HCT116 (cell line): ENCODE measurements at regions not wholly inside any gene's neighbourhood (a gene's known extent, or its start where the extent isn't known, plus 50 kb on each side); places are given as distances from the start of the nearest gene placed in this dataset.

Experiments
- ATAC-seq: fragments of 200-7000 bp; cut with Tn5 transposase; 2 replicates; pipeline ENCODE4 v1.9.1; 2020; ENCODE audit warnings: mild to moderate bottlenecking, moderate library complexity
- BruUV-seq: library from RNA; stranded (reverse); fragments of 400-500 nt; replicated peaks from 2 replicates; lab custom pipeline; 2021; lab: Mats Ljungman, UMichigan
- CTCF ChIA-PET: fragments of 300-600 bp; sonication (Branson Sonifier 250); formaldehyde crosslinking; loops from one replicate; lab custom pipeline; 2021; ENCODE audit warnings: antibody characterized with exemption; lab: Charles Lee
- POLR2A ChIA-PET: fragments of 300-600, 350-600 bp; sonication (Branson Sonifier 250); formaldehyde crosslinking; loops from one replicate; lab custom pipeline; 2021; ENCODE audit warnings: antibody characterized with exemption; lab: Charles Lee
- RAD21 ChIA-PET, 2 experiments: fragments of 300-600 bp; sonication (Branson Sonifier 250); formaldehyde crosslinking; loops; one replicate each; lab custom pipeline; 2023; ENCODE audit warnings: low total read pairs in 2 of 2; ENCODE audit not compliant: uncharacterized antibody in 2 of 2, unreplicated experiment in 2 of 2, low non-redundant PET in 1 of 2; lab: Charles Lee
- DNase-seq: peaks from one replicate; pipeline ENCODE4 v3.0.0-alpha.2; 2010; ENCODE audit warnings: low read depth, low spot score
- H2AFZ ChIP-seq: fragments of 200-600 bp; shearing (Covaris generic), sonication (generic); 2 replicates; pipeline ENCODE4 v1.6.1; 2017; ENCODE audit warnings: low read depth, mixed run types, mixed read lengths, antibody characterized with exemption, low read length; ENCODE audit not compliant: poor library complexity, severe bottlenecking
- H3K27ac ChIP-seq: 2 replicates; pipeline ENCODE4 v1.5.1; 2012; ENCODE audit warnings: low read depth, low read length
- H3K27me3 ChIP-seq: fragments of 200-600 bp; sonication (generic); 2 replicates; pipeline ENCODE4 v1.6.1; 2016; ENCODE audit warnings: mixed run types, low read length, mixed read lengths; ENCODE audit not compliant: insufficient read depth
- H3K36me3 ChIP-seq, 2 experiments: fragments of 200-500 bp in 1 of 2; fragments of 200-600 bp in 1 of 2; sonication (Bioruptor generic) in 1 of 2; sonication (generic) in 1 of 2; 2 replicates each; pipeline versions ENCODE4 v1.5.1 to v1.6.1; 2014 to 2016; ENCODE audit warnings: low read length in 2 of 2, inconsistent platforms in 1 of 2, mixed read lengths in 1 of 2, mixed run types in 1 of 2; ENCODE audit not compliant: insufficient read depth in 2 of 2, control insufficient read depth in 1 of 2
- H3K4me1 ChIP-seq, 2 experiments: fragments of 200-600 bp in 1 of 2; sonication (generic) in 1 of 2; 2 replicates each; pipeline versions ENCODE4 v1.5.1 to v1.6.1; 2012 to 2017; ENCODE audit warnings: low read length in 2 of 2, inconsistent platforms in 1 of 2, mild to moderate bottlenecking in 1 of 2, mixed read lengths in 1 of 2, mixed run types in 1 of 2, moderate library complexity in 1 of 2; ENCODE audit not compliant: insufficient read depth in 2 of 2, control insufficient read depth in 1 of 2
- H3K4me2 ChIP-seq: fragments of 200-600 bp; sonication (generic); 2 replicates; pipeline ENCODE4 v1.6.1; 2017; ENCODE audit warnings: mixed run types, low read length, mixed read lengths
- H3K4me3 ChIP-seq, 2 experiments: fragments of 200-600 bp in 1 of 2; sonication (generic) in 1 of 2; replicated peaks in 1 of 2; 2 replicates each; pipeline ENCODE4 v1.5.1; 2011 to 2016; ENCODE audit warnings: low read length in 2 of 2, control low read depth in 1 of 2, low read depth in 1 of 2, mild to moderate bottlenecking in 1 of 2, mixed read lengths in 1 of 2, mixed run types in 1 of 2
- H3K79me2 ChIP-seq: fragments of 200-600 bp; sonication (generic); 2 replicates; pipeline ENCODE4 v1.6.1; 2017; ENCODE audit warnings: mild to moderate bottlenecking, mixed run types, low read length, moderate library complexity, mixed read lengths; ENCODE audit not compliant: insufficient read depth
- H3K9ac ChIP-seq: fragments of 200-600 bp; sonication (generic); 2 replicates; pipeline ENCODE4 v1.6.1; 2016; ENCODE audit warnings: low read length, mixed read lengths
- H3K9me2 ChIP-seq: fragments of 200-600 bp; sonication (generic), shearing (Covaris generic); 2 replicates; pipeline ENCODE4 v1.6.1; 2017; ENCODE audit warnings: mixed run types, mild to moderate bottlenecking, moderate library complexity; ENCODE audit not compliant: insufficient read depth
- H3K9me3 ChIP-seq, 2 experiments: fragments of 200-500 bp in 1 of 2; fragments of 200-600 bp in 1 of 2; sonication (Bioruptor generic) in 1 of 2; sonication (generic) in 1 of 2; 2 replicates each; pipeline ENCODE4 v1.6.1; 2014 to 2017; ENCODE audit warnings: low read length in 2 of 2, mixed read lengths in 2 of 2, inconsistent platforms in 1 of 2, low read depth in 1 of 2, mild to moderate bottlenecking in 1 of 2, mixed run types in 1 of 2, moderate library complexity in 1 of 2; ENCODE audit not compliant: control insufficient read depth in 1 of 2, insufficient read depth in 1 of 2
- H4K20me1 ChIP-seq: fragments of 200-600 bp; sonication (generic), shearing (Covaris generic); 2 replicates; pipeline ENCODE4 v1.6.1; 2017; ENCODE audit warnings: mixed run types, mild to moderate bottlenecking, moderate library complexity; ENCODE audit not compliant: insufficient read depth
- FOSL1 ChIP-seq: IDR thresholded peaks from 2 replicates; pipeline ENCODE4 v1.6.1; 2012; ENCODE audit warnings: low read depth
- JUND ChIP-seq: IDR thresholded peaks from 2 replicates; pipeline ENCODE4 v1.6.1; 2012
- YY1 ChIP-seq: IDR thresholded peaks from 2 replicates; pipeline ENCODE4 v1.6.1; 2011; ENCODE audit warnings: low read length, low read depth, moderate library complexity, mild to moderate bottlenecking; ENCODE audit not compliant: insufficient replicate concordance; ENCODE audit errors: extremely low read depth
- ZFX ChIP-seq: fragments of 450-650 bp; IDR thresholded peaks from 2 replicates; pipeline ENCODE4 v1.6.1; 2017
- intact Hi-C: fragments of 100-400 bp; cut with micrococcal nuclease; formaldehyde crosslinking; loops from 2 replicates; pipeline ENCODE4 v1.10.0; 2022
- TF ChIP-seq, protein P1 (sequence below), 3 experiments: fragments of 200-600 bp in 1 of 3; sonication (generic) in 1 of 3; IDR thresholded peaks in 2 of 3; conservative IDR thresholded peaks in 1 of 3; 2 replicates each; pipeline ENCODE4 v1.5.1; 2012 to 2017; ENCODE audit warnings: low read depth in 2 of 3, low read length in 2 of 3, antibody characterized with exemption in 1 of 3, borderline replicate concordance in 1 of 3, control low read depth in 1 of 3, mild to moderate bottlenecking in 1 of 3, mixed read lengths in 1 of 3, mixed run types in 1 of 3, moderate library complexity in 1 of 3; ENCODE audit not compliant: insufficient read depth in 1 of 3
- TF ChIP-seq, protein P2 (sequence below): IDR thresholded peaks from 2 replicates; pipeline ENCODE4 v1.6.1; 2012
- TF ChIP-seq, protein P3 (sequence below): IDR thresholded peaks from 2 replicates; pipeline ENCODE4 v1.6.1; 2011; ENCODE audit warnings: mild to moderate bottlenecking, low read length, moderate library complexity; ENCODE audit not compliant: insufficient replicate concordance; ENCODE audit errors: extremely low read depth
- TF ChIP-seq, protein P4 (sequence below): IDR thresholded peaks from 2 replicates; pipeline ENCODE4 v1.6.1; 2012

DNA sequence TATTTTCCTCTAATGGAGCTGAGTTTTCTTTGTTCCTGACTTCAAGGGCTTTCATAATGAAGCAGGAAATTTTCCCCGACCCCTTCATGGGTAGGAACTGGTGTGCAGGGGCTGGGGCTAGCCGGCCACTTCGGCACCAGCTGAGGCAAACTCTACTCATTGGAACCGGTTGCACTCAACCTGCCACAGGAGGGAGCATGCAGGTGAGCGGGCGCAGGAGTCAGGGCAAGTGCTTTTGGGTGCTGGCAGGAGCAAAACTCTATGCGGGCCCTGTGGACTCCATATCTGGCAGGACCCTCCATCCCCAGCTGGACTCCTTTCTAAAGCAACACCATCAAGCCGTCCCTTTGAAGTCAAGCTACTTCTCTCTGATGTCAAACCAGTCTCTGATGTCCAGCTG is 244.2 kb downstream of the EPM2A start:
- ChIA-PET RAD21 (no interaction called here), POLR2A (no interaction called here), CTCF (no interaction called here)
- H3K9me2 ChIP-seq, result no peaks in the 10 kb centered on the region
- intact Hi-C loops, result no loop called here
- no peak for DNase-seq
- no peak overlapping the region for H2AFZ ChIP-seq
- H4K20me1 ChIP-seq, result no peaks in the 10 kb centered on the region
- ATAC-seq, result peak; percentile 54; the same call in 1 of the 2 replicates
- H3K4me2 ChIP-seq, result no peak overlapping the region
- no peaks in the 10 kb centered on the region for H3K9me3 ChIP-seq
- TF ChIP-seq, protein P1, sequence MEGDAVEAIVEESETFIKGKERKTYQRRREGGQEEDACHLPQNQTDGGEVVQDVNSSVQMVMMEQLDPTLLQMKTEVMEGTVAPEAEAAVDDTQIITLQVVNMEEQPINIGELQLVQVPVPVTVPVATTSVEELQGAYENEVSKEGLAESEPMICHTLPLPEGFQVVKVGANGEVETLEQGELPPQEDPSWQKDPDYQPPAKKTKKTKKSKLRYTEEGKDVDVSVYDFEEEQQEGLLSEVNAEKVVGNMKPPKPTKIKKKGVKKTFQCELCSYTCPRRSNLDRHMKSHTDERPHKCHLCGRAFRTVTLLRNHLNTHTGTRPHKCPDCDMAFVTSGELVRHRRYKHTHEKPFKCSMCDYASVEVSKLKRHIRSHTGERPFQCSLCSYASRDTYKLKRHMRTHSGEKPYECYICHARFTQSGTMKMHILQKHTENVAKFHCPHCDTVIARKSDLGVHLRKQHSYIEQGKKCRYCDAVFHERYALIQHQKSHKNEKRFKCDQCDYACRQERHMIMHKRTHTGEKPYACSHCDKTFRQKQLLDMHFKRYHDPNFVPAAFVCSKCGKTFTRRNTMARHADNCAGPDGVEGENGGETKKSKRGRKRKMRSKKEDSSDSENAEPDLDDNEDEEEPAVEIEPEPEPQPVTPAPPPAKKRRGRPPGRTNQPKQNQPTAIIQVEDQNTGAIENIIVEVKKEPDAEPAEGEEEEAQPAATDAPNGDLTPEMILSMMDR (IDR thresholded peaks at IDR 0.05 in 2 of 3, conservative IDR thresholded peaks at IDR 0.05 in 1 of 3; ENCODE audit: borderline replicate concordance in 1 of 3, insufficient read depth in 1 of 3, low read depth in 2 of 3, low read length in 2 of 3), result peak in 1 of 3 experiments; percentile 22; a peak in 2 of 6 replicates
- no peak for TF ChIP-seq JUND
- no peaks in the 10 kb centered on the region for H3K27me3 ChIP-seq
- no peaks in the 10 kb centered on the region for H3K79me2 ChIP-seq
- no peaks in the 10 kb centered on the region for H3K36me3 ChIP-seq
- no peak overlapping the region for H3K27ac ChIP-seq
- no peak overlapping the region for H3K4me3 ChIP-seq
- no peak overlapping the region for H3K9ac ChIP-seq
- H3K4me1 ChIP-seq, result no peaks in the 10 kb centered on the region
- BruUV-seq, result no TSS peak

DNA sequence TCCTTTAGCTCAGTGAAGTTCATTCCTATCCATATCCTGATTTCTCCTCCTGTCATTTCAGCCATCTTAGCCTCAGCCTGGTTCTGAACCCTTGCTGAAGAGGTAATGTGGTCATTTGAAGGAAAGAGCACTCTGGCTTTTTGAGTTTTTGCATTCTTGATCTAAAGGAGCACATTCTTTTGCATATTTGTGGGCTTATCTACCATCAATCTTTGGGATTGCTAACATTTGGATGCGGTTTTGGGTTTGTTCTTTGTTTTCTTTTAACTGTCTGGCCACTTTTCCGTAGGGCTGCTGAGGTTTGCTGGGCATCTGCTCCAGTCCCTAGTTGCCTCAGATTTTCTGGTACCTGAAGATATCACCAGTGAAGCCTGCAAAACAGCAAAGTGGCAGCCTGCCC is 238.3 kb downstream of the EPM2A start:
- H3K4me3 ChIP-seq, result no peak overlapping the region
- POLR2A ChIA-PET, result no interaction called here
- H3K9ac ChIP-seq, result no peak overlapping the region
- DNase-seq, result no peak
- H3K4me1 ChIP-seq, result no peaks in the 10 kb centered on the region
- H3K27ac ChIP-seq, result no peak overlapping the region
- RAD21 ChIA-PET, result no interaction called here
- TF ChIP-seq FOSL1 (no peak), ZFX (no peak), JUND (no peak), YY1 (no peak)
- TF ChIP-seq, protein P2, sequence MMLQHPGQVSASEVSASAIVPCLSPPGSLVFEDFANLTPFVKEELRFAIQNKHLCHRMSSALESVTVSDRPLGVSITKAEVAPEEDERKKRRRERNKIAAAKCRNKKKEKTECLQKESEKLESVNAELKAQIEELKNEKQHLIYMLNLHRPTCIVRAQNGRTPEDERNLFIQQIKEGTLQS, result no peak
- TF ChIP-seq, protein P3, sequence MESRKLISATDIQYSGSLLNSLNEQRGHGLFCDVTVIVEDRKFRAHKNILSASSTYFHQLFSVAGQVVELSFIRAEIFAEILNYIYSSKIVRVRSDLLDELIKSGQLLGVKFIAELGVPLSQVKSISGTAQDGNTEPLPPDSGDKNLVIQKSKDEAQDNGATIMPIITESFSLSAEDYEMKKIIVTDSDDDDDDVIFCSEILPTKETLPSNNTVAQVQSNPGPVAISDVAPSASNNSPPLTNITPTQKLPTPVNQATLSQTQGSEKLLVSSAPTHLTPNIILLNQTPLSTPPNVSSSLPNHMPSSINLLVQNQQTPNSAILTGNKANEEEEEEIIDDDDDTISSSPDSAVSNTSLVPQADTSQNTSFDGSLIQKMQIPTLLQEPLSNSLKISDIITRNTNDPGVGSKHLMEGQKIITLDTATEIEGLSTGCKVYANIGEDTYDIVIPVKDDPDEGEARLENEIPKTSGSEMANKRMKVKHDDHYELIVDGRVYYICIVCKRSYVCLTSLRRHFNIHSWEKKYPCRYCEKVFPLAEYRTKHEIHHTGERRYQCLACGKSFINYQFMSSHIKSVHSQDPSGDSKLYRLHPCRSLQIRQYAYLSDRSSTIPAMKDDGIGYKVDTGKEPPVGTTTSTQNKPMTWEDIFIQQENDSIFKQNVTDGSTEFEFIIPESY, result no peak
- TF ChIP-seq, protein P4, sequence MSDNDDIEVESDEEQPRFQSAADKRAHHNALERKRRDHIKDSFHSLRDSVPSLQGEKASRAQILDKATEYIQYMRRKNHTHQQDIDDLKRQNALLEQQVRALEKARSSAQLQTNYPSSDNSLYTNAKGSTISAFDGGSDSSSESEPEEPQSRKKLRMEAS, result no peak
- TF ChIP-seq, all 23 proteins: peak for 0
- Histone ChIP-seq H4K20me1 (no peaks in the 10 kb centered on the region), H3K9me2 (no peaks in the 10 kb centered on the region), H3K36me3 (no peaks in the 10 kb centered on the region), H3K27me3 (no peaks in the 10 kb centered on the region), H2AFZ (no peak overlapping the region), H3K79me2 (no peaks in the 10 kb centered on the region), H3K9me3 (no peaks in the 10 kb centered on the region), H3K4me2 (no peak overlapping the region)
- CTCF ChIA-PET, result no interaction called here
- no TSS peak for BruUV-seq
- intact Hi-C loops, result no loop called here
- no peak for ATAC-seq
